WI38 (cell line): ENCODE measurements at regions not wholly inside any gene's neighbourhood (a gene's known extent, or its start where the extent isn't known, plus 50 kb on each side); places are given as distances from the start of the nearest gene placed in this dataset.

Source experiments
- H3K4me3 ChIP-seq: 2 replicates; pipeline ENCODE4 v1.5.1; 2011; ENCODE audit warnings: low read depth, mild to moderate bottlenecking, control low read depth, low read length
- TF ChIP-seq, protein P1 (sequence below): IDR thresholded peaks from 2 replicates; pipeline ENCODE4 v1.5.1; 2012; ENCODE audit warnings: low read depth, mild to moderate bottlenecking, control low read depth, low read length

DNA sequence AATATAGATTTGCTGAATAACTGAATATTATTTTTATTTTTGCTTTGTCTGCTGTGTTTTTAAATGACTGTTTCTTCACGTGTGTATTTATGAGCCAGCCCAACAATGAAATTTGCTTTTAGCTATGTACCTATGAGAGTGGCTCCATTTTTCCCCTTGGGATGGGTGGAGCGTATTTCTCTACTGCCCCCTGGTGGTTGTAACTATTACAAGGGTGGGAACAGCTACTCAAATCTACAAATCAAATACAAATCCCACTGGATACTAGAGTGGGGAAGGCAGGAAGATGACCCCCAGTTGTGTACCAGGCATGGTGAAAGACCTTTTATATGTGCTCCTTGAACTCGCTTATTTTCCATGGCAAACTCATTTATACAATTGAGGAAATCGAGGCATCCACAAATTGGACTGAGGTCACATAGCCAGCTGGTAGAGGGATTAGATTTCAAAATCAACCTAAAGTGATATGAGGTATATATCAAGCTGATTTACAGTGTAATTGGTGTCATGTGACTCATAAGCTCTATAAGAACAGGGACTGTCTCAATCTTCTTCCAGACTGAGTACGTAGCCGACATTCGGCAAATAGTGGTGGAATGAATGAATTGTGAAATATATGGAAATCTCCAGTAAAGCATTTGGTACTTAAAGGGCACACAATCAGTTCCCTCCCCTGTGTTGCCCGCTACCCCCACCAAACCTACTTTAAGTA, 69.5 kb upstream of the VEPH1 start:
- TF ChIP-seq, protein P1, sequence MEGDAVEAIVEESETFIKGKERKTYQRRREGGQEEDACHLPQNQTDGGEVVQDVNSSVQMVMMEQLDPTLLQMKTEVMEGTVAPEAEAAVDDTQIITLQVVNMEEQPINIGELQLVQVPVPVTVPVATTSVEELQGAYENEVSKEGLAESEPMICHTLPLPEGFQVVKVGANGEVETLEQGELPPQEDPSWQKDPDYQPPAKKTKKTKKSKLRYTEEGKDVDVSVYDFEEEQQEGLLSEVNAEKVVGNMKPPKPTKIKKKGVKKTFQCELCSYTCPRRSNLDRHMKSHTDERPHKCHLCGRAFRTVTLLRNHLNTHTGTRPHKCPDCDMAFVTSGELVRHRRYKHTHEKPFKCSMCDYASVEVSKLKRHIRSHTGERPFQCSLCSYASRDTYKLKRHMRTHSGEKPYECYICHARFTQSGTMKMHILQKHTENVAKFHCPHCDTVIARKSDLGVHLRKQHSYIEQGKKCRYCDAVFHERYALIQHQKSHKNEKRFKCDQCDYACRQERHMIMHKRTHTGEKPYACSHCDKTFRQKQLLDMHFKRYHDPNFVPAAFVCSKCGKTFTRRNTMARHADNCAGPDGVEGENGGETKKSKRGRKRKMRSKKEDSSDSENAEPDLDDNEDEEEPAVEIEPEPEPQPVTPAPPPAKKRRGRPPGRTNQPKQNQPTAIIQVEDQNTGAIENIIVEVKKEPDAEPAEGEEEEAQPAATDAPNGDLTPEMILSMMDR: peak; percentile 73
- no peak overlapping the region for H3K4me3 ChIP-seq

DNA sequence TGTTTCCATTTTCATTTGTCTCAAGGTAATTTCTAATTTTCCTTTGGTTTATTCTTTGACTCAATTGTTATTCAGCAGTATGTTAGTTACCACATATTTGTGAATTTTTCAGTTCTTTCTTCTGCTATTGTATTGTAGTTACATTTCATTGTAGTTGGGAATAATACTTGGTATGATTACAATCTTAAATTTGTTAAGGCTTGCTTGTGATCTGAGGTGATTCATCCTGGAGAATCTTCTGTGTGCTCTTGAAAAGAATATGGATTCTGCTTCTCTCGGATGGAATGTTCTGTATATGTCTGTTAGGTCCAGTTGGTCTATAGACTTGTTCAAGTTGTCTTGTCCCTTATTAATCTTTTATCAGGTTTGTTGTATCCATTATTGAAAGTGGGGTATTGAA, 63.4 kb upstream of the VEPH1 start:
- H3K4me3 ChIP-seq: no peak overlapping the region
- TF ChIP-seq, protein P1: no peak

GRCh38 chr3:157559401-157559800, 56.2 kb upstream of the VEPH1 start:
- no peak overlapping the region for H3K4me3 ChIP-seq
- TF ChIP-seq, protein P1: no peak
